HG03457 (cell line): ENCODE measurements at regions not wholly inside any gene's neighbourhood (a gene's known extent, or its start where the extent isn't known, plus 50 kb on each side); places are given as distances from the start of the nearest gene placed in this dataset.

ENCODE experiments used
- ATAC-seq: cut with Tn5 transposase; IDR thresholded peaks from one replicate; pipeline ENCODE4 v1.9.1; 2021; ENCODE audit warnings: moderate number of reproducible peaks; ENCODE audit not compliant: unreplicated experiment

GRCh38 chr2:60400462-60401246 lies 152.8 kb downstream of the BCL11A start:
- ATAC-seq, result no peak

DNA sequence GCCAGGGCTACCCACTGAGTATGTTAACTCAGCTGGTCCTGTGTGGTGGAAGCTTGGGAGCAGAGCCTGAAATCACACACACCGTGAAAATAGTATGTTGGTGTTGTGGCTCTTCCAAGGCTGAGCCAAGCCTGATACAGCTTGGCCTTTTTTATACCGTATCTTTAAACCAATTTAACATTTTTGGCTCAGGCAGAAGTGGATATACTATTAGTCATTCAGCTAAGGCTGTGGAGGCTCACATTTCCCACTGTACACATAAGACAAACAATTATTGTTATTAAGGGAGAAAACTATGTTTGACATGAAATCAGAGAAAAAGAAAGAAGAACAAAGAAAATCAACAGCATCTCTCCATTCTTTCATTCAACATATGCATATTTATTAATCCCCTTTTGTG lies 159.0 kb downstream of the BCL11A start:
- no peak for ATAC-seq

DNA sequence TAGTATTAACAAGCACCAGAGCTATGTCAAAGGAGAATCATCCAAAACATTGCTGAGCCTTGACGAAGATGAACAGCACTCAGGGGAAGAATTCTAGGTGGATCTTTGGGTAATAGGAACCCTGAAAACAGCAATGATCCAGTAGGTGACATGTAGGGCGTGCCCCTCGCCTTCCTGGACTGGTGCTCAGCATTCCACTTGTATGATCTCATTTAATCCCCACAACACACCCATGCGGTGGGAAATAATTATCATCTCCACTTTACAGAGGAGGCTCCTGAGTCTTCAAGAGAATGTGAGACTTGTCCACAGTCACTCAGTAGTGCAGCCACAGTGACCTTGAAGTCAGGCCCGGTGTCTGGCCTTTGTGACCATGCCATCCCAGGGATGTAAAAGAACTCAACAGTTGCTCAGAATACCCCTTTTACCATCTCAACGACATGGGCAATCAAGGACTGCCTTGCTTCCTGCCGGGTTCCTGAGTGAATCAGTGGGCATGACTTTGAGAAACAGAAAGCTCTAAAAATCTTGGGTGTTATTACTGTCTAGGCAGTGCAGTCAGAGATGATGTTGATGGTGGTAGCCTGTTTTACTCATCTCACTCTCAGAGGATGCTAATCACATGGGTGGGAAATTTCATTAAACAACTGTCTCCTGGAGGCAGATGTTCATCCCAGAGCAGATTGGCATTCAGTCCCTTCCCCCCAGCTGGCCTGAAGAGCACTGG lies 161.6 kb downstream of the BCL11A start:
- ATAC-seq, result no peak

DNA sequence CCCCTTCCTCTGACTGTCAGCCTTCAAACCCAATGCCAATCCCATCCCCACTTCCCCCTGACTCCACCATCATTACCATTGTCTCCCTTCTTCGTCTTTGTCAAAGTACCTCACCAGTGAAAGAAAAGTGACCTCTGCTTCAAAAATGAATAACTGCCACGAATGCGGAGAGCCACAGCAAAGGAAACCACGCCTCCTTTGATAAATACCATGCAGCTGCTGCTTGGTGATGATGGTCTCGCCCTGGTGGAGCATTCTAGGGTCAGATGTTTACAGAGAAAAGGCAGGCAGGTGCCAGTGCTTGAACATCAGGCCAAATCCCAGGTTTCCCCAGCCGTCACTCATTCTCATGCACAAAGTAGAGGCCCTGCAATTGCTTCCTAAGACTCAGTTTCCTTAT lies 162.2 kb downstream of the BCL11A start:
- no peak for ATAC-seq

DNA sequence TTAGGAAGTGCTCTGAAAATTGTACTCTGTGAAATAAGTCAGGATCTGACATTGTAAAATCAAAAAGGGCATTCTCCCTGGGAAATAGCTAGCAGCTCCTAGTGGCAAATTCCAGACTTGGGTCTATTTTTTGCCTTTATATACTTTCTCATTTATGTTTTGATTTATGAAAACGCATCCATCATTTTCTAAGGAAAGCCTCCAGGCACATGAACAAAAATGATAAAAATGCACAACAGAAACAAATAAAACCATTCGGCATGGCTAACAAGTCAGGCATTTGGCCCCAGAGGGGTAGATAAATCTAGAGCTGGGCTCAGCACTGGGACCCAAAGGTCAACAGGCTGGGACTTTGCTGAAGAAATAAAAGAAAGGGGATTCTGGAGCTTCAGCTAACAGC lies 167.0 kb downstream of the BCL11A start:
- no peak for ATAC-seq

DNA sequence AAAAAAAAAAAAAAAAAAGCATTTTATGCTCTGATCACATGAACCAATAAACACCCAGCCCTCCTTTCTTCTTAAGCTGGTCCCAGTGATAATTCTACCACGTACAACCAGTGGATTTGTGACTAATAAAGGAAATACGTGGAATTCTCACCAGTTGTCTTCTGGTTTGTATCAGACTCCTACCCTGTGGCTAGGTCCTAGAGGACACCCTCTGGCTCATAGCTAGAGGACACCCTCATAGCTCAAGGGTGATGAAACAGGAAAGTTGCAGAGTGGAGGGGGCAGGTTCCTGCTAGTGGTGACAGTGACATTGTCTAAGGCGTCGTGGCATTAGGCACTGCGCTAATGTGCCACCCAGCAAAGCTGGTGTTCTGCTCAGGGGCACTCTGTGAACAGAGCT lies 167.8 kb downstream of the BCL11A start:
- no peak for ATAC-seq

DNA sequence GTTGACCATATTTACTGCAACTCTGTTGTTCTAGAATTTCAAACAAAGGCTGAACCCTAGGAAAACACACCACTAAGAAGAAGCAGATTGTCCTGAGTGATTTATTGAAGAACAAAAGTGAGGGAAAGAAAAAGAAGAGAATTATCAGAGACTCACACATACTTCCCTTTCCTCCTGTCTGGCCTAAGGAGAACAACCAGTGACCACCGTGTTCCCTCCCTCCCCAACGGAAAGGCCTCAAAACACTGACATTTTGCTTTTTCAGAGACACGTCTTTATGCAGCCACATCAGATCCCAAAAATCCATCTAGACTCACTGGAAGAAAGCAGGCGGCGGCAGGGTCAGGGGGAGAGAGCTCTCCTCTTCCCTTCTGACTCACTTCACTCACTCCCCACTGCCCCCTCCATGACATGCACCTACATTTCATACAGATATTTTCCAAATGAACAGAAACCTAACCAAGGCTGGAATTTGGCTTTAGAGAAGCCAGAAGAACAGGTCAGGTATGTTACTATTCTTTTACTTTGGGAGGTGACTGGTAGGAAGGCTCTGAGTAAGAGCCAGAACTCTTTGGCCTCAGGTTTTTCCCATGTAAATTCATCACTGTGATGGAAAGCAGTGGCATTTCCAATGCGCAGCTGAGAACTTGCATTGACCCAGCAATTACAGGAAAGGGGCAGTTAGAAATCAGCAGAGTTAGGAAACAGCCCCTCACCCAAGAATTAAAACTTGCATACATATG lies 169.9 kb downstream of the BCL11A start:
- no peak for ATAC-seq

- no peak for ATAC-seq
These were observed 173.0 kb downstream of the BCL11A start for GRCh38 chr2:60380411-60380810.

- no peak for ATAC-seq
These were observed 173.8 kb downstream of the BCL11A start for GRCh38 chr2:60379684-60380083.

DNA sequence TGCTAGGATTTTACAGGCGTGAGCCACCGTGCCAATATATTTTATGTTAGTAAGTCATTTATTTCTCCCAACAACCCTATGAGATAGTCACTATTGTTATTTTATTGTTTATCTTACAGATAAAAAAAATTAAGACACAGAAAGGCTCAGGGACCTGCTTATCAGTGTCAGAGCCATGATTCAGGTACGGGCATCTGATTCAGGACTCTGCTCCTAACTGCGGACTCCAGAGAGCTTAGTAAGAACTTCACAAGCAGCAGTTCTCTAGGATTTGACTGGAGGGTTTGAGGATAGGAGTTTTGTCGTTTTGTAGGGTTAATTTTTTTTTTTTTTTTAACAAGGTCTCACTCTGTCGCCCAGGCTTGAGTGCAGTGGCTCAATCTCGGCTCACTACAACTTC lies 174.2 kb downstream of the BCL11A start:
- no peak for ATAC-seq

- ATAC-seq, result no peak
These were observed 175.6 kb downstream of the BCL11A start for GRCh38 chr2:60377825-60378224.

GRCh38 chr2:60376252-60376651 lies 177.2 kb downstream of the BCL11A start:
- ATAC-seq, result no peak

- no peak for ATAC-seq
These were observed 181.8 kb downstream of the BCL11A start for GRCh38 chr2:60371681-60372080.

- no peak for ATAC-seq
These were observed 182.2 kb downstream of the BCL11A start for GRCh38 chr2:60371219-60371618.

- no peak for ATAC-seq
These were observed 182.6 kb downstream of the BCL11A start for GRCh38 chr2:60370814-60371213.

DNA sequence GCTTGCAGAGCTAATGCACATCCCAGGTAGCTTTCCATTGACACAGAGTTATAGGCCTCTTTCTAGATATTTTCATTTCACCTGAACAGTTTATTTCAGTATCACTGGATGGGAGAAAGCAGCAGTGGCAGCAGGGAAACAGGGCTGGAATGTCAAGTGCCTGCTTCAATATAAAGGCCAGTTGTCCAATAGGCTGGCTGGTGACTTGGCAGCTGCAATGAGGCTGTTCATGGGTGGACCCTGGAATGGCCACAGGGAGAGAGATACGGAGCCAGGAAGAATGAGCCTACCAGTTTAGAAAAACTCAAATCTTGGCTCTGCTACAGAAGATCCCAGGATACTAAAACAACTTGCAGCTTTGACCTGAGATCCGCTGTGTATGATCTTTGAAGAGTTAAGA lies 185.0 kb downstream of the BCL11A start:
- ATAC-seq, result no peak

GRCh38 chr2:60366135-60366712 lies 187.2 kb downstream of the BCL11A start:
- no peak for ATAC-seq

- no peak for ATAC-seq
These were observed 187.9 kb downstream of the BCL11A start for GRCh38 chr2:60365556-60365955.

DNA sequence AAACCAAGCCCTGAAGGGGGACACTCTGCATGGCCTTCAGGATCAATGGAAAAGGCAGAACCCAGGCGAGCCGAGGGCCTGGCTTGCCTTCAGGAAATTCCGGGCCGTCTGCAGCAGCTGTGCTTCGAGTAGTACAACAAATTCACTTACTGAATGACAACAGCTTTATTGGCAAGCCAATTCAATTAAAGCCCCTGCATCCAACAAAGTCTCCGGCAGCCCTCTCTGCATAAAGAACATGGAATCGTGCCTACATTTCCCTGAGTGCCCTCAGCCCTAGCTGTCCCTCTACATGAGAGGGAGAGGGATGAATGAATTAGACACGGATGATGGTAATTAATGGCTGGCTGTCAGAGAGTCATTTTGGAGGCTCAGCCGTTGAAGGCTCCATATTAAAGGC lies 189.0 kb downstream of the BCL11A start:
- no peak for ATAC-seq

- ATAC-seq, result no peak
These were observed 192.0 kb downstream of the BCL11A start for GRCh38 chr2:60361498-60361897.

- ATAC-seq, result no peak
These were observed 193.9 kb downstream of the BCL11A start for GRCh38 chr2:60359569-60359968.
